Stomach (tissue), 4 donors: ENCODE measurements at regions not wholly inside any gene's neighbourhood (a gene's known extent, or its start where the extent isn't known, plus 50 kb on each side); places are given as distances from the start of the nearest gene placed in this dataset.

Experiments
- POLR2A ChIP-seq, 4 donors: fragments of 450-650 bp; IDR thresholded peaks; one replicate each; pipeline ENCODE4 v1.6.1; 2016; ENCODE audit warnings: antibody characterized with exemption in 4 of 4, control low read depth in 2 of 4, mild to moderate bottlenecking in 1 of 4, moderate library complexity in 1 of 4
- TF ChIP-seq, protein P1 (sequence below), 7 experiments: fragments of 450-650 bp in 4 of 7; fragments of 200-600 bp in 3 of 7; sonication (generic) in 3 of 7; IDR thresholded peaks; one replicate each; pipeline ENCODE4 v1.5.1; 2016 to 2019; ENCODE audit warnings: antibody characterized with exemption in 7 of 7, control low read depth in 2 of 7, mild to moderate bottlenecking in 1 of 7

DNA sequence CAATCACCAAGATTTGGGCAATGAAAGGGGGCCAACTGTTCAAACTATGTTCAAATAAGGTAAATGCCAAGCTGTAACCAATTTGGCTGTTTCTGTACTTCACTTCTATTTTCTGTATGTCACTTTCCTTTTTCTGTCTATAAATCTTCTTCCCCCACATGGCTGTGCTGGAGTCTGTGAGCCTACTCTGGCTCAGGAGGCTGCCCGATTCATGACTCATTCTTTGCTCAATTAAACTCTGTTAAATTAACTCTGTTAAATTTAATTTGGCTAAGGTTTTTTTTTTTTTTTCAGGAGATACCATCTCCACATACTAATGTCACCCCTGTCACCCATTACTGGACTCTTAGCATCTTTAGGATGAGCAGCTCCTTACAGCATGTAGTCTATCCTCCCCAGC lies 178.8 kb upstream of the TWIST2 start:
- TF ChIP-seq, protein P1, sequence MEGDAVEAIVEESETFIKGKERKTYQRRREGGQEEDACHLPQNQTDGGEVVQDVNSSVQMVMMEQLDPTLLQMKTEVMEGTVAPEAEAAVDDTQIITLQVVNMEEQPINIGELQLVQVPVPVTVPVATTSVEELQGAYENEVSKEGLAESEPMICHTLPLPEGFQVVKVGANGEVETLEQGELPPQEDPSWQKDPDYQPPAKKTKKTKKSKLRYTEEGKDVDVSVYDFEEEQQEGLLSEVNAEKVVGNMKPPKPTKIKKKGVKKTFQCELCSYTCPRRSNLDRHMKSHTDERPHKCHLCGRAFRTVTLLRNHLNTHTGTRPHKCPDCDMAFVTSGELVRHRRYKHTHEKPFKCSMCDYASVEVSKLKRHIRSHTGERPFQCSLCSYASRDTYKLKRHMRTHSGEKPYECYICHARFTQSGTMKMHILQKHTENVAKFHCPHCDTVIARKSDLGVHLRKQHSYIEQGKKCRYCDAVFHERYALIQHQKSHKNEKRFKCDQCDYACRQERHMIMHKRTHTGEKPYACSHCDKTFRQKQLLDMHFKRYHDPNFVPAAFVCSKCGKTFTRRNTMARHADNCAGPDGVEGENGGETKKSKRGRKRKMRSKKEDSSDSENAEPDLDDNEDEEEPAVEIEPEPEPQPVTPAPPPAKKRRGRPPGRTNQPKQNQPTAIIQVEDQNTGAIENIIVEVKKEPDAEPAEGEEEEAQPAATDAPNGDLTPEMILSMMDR (IDR thresholded peaks at IDR 0.05), result no peak
- TF ChIP-seq POLR2A (IDR thresholded peaks at IDR 0.05), result no peak
